Adrenal gland (tissue), 9 donors: ENCODE measurements at regions not wholly inside any gene's neighbourhood (a gene's known extent, or its start where the extent isn't known, plus 50 kb on each side); places are given as distances from the start of the nearest gene placed in this dataset.

Source experiments
- DNase-seq, 7 donors: peaks; one replicate each; pipeline ENCODE4 v3.0.0-alpha.2; 2019 to 2020
- H3K27ac ChIP-seq, 5 donors: fragments of 200-600 bp; sonication (generic) in 4 of 5; 1 replicate in 3 of 5; 2 replicates in 2 of 5; pipeline versions ENCODE4 v1.5.1 to v1.8.0; 2016 to 2020; ENCODE audit warnings: mild to moderate bottlenecking in 1 of 5
- H3K27me3 ChIP-seq: fragments of 200-600 bp; 2 replicates; pipeline ENCODE4 v1.8.0; 2021
- H3K36me3 ChIP-seq, 2 donors: fragments of 200-600 bp; replicated peaks in 1 of 2; 1 replicate in 1 of 2; 2 replicates in 1 of 2; pipeline versions ENCODE4 v1.5.1 to v1.8.0; 2018 to 2022
- H3K4me1 ChIP-seq, 2 donors: fragments of 200-600 bp; replicated peaks in 1 of 2; 1 replicate in 1 of 2; 2 replicates in 1 of 2; pipeline versions ENCODE4 v1.5.1 to v1.8.0; 2018 to 2021
- H3K4me3 ChIP-seq, 4 donors: fragments of 200-600 bp; sonication (generic) in 3 of 4; one replicate each; pipeline ENCODE4 v1.5.1; 2016 to 2018
- H3K9me3 ChIP-seq, 3 donors: fragments of 200-600 bp; sonication (generic) in 1 of 3; replicated peaks in 1 of 3; 1 replicate in 2 of 3; 2 replicates in 1 of 3; pipeline versions ENCODE4 v1.5.1 to v1.8.0; 2016 to 2021
- CTCF ChIP-seq, 6 experiments: fragments of 450-650 bp in 4 of 6; fragments of 200-600 bp in 2 of 6; sonication (generic) in 1 of 6; IDR thresholded peaks; 1 replicate in 5 of 6; 2 replicates in 1 of 6; pipeline versions ENCODE4 v1.5.1 to v1.8.0; 2016 to 2021; ENCODE audit warnings: antibody characterized with exemption in 6 of 6, mild to moderate bottlenecking in 2 of 6, moderate library complexity in 1 of 6
- POLR2A ChIP-seq, 2 donors: fragments of 450-650 bp; IDR thresholded peaks; one replicate each; pipeline ENCODE4 v1.6.1; 2017; ENCODE audit warnings: antibody characterized with exemption in 2 of 2, mild to moderate bottlenecking in 2 of 2, moderate library complexity in 1 of 2
- WGBS, 4 donors: extraction: QIAGEN DNeasy Blood & Tissue Kit in 2 of 4; methylation state at CpG; one replicate each; pipeline versions ENCODE4 v1.1.5 to v1.1.7; 2013 to 2017; 5-methylcytosine and 5-hydroxymethylcytosine counted together
- intact Hi-C, 2 donors: fragments of 100-400 bp; cut with DNase I; formaldehyde crosslinking; loops; one replicate each; pipeline versions ENCODE4 v1.14.1 to v1.15.0; 2022 to 2023
- donor health status: healthy with polysubstance abuse.
- donor health status: Bipolar disorder and iron deficiency.
- donor health status: DM: yes; HTN: yes; CAD: no.
- donor health status: DM: no; HTN: no; CAD: no.
- donor health status: DM: no; HTN: no; CAD: no.

DNA sequence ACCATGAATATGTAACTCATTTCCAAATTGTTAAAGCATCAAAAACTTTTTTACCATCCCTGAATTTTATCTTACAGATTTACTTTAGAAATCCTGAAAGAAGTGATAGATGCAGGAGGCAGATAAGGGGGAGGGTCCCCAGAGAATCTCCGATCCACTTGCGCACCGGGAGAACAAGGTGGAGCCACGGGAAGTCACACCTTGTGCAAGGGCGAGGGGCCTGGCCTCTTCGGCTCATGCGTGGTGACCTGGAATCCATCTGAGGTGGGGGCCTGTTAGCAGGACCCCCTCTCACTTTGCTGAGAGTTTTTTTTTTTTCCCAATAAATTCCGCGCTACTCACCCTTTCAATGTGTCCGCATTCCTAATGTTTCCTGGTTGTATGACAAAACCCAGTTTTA, 80.2 kb upstream of the CDKN3 start:
- Histone ChIP-seq H3K4me1 (no peaks in the 10 kb centered on the region), H3K27me3 (no peaks in the 10 kb centered on the region), H3K4me3 (no peak overlapping the region), H3K27ac (no peak overlapping the region), H3K36me3 (no peaks in the 10 kb centered on the region), H3K9me3 (no peaks in the 10 kb centered on the region)
- no peak for DNase-seq
- TF ChIP-seq CTCF (IDR thresholded peaks at IDR 0.05) = no peak
- TF ChIP-seq POLR2A (IDR thresholded peaks at IDR 0.05) = no peak
- WGBS, 4 donors = 94 to 97% (median 95%) methylated on average over 10 of the region's 10 CpGs
- intact Hi-C loops = no loop called here

GRCh38 chr14:54317391-54317790, 79.4 kb upstream of the CDKN3 start:
- Histone ChIP-seq H3K27me3 (no peaks in the 10 kb centered on the region), H3K27ac (no peak overlapping the region), H3K4me3 (no peak overlapping the region), H3K9me3 (no peaks in the 10 kb centered on the region), H3K36me3 (no peaks in the 10 kb centered on the region), H3K4me1 (no peaks in the 10 kb centered on the region)
- TF ChIP-seq CTCF (IDR thresholded peaks at IDR 0.05) = no peak
- 61 to 80% (median 76%) methylated on average over 4 of the region's 4 CpGs for WGBS, 4 donors
- intact Hi-C loops = no loop called here
- DNase-seq = no peak

DNA sequence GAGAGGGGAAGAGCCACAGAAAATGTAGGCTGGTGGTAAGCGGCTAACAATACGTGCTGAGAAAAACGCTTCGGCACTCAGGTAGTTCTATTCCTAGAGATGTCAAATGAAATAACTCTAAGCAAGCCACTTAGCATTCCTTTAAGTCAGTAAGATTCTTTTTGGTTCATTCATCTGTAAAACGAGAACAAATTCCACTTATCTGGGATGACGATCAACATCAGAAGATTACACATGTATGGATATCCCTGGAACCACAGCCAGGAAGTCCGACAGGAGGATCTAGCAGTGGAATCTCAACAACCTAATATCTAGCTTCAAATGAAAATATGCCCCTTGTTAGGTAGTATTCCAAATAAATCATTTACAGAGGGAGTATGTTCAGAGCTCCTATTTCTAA, 74.6 kb upstream of the CDKN3 start:
- intact Hi-C loops = no loop called here
- Histone ChIP-seq H3K4me3 (no peak overlapping the region), H3K4me1 (no peaks in the 10 kb centered on the region), H3K36me3 (no peaks in the 10 kb centered on the region), H3K9me3 (no peaks in the 10 kb centered on the region), H3K27me3 (no peaks in the 10 kb centered on the region), H3K27ac (no peak overlapping the region)
- 85 to 93% (median 88%) methylated on average over 7 of the region's 7 CpGs for WGBS, 4 donors
- TF ChIP-seq POLR2A (IDR thresholded peaks at IDR 0.05) = no peak
- no peak for TF ChIP-seq CTCF (IDR thresholded peaks at IDR 0.05)
- DNase-seq = no peak

DNA sequence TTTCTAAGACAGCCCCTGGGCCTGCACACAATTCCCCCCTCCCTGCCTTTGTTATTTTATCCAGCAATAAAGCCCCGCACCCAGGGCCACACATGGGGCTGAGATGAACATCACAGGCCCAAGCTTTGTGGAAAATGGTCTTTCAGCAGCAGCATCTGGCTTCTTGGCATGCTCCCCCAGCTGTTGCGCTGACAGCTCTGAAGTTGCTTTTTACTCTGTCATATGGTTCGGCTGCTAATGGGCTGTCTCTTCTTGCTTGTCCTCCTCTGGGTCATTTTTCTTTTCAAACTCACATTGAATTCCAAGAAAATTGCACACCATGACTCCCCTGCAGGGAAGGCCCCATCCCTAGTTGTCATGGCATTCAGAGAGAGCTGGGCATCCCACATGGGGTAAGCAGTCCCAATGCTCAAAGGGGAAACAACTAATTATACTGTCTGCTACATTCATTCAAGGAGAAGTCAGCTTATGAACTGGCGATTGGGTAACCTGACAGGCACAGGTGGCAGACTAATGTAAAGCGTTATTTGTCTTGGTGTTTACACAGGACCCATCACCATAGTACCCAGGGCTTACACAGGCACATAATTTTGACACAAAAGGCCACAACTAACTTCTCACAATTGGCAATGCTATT, 74.0 kb upstream of the CDKN3 start:
- WGBS, 4 donors = 81 to 87% (median 86%) methylated on average over 5 of the region's 5 CpGs

More for the DNA sequence above, 74.0 kb upstream of the CDKN3 start:
- Histone ChIP-seq H3K27me3 (no peaks in the 10 kb centered on the region), H3K27ac (no peak overlapping the region), H3K9me3 (no peaks in the 10 kb centered on the region), H3K4me3 (no peak overlapping the region), H3K36me3 (no peaks in the 10 kb centered on the region), H3K4me1 (no peaks in the 10 kb centered on the region)
- intact Hi-C loops = no loop called here
- TF ChIP-seq POLR2A (IDR thresholded peaks at IDR 0.05) (no peak), CTCF (IDR thresholded peaks at IDR 0.05) (no peak)
- no peak for DNase-seq
